D721Med (cell line): ENCODE measurements at regions not wholly inside any gene's neighbourhood (a gene's known extent, or its start where the extent isn't known, plus 50 kb on each side); places are given as distances from the start of the nearest gene placed in this dataset.

Experiments
- DNase-seq: peaks from one replicate; pipeline ENCODE4 v3.0.0; 2011; ENCODE audit warnings: low spot score; ENCODE audit not compliant: insufficient read length
- FAIRE-seq: peaks from 2 replicates; lab custom pipeline; 2011; peaks lifted over from hg19 to GRCh38; lab: Jason Lieb, UNC
- CTCF ChIP-seq: IDR thresholded peaks from 2 replicates; pipeline ENCODE4 v1.5.1; 2012; ENCODE audit warnings: mild to moderate bottlenecking, control low read depth; ENCODE audit not compliant: insufficient read depth; ENCODE audit errors: missing control alignments

GRCh38 chr10:59464483-59464882 is 102.1 kb upstream of the FAM13C start:
- TF ChIP-seq CTCF, result no peak
- DNase-seq (no peak), FAIRE-seq (no peak)

- TF ChIP-seq CTCF, result no peak
- FAIRE-seq, result no peak
- DNase-seq, result no peak
Measured at GRCh38 chr10:59463909-59464308, 101.6 kb upstream of the FAM13C start.

- no peak for TF ChIP-seq CTCF
- no peak for FAIRE-seq
- DNase-seq, result no peak
Measured at GRCh38 chr10:59460601-59461000, 98.3 kb upstream of the FAM13C start.

- no peak for TF ChIP-seq CTCF
- no peak for DNase-seq
- no peak for FAIRE-seq
Measured at GRCh38 chr10:59456199-59456598, 93.8 kb upstream of the FAM13C start.

- TF ChIP-seq CTCF, result no peak
- DNase-seq, result no peak
- FAIRE-seq, result no peak
Measured at GRCh38 chr10:59454171-59454919, 92.0 kb upstream of the FAM13C start.

- no peak for TF ChIP-seq CTCF
- no peak for FAIRE-seq
- no peak for DNase-seq
Measured at GRCh38 chr10:59448616-59449015, 86.3 kb upstream of the FAM13C start.

- no peak for DNase-seq
- no peak for FAIRE-seq
- no peak for TF ChIP-seq CTCF
Measured at GRCh38 chr10:59435707-59436106, 73.4 kb upstream of the FAM13C start.
